ENCODE measurements at regions not wholly inside any gene's neighbourhood (a gene's known extent, or its start where the extent isn't known, plus 50 kb on each side); places are given as distances from the start of the nearest gene placed in this dataset.

DNA sequence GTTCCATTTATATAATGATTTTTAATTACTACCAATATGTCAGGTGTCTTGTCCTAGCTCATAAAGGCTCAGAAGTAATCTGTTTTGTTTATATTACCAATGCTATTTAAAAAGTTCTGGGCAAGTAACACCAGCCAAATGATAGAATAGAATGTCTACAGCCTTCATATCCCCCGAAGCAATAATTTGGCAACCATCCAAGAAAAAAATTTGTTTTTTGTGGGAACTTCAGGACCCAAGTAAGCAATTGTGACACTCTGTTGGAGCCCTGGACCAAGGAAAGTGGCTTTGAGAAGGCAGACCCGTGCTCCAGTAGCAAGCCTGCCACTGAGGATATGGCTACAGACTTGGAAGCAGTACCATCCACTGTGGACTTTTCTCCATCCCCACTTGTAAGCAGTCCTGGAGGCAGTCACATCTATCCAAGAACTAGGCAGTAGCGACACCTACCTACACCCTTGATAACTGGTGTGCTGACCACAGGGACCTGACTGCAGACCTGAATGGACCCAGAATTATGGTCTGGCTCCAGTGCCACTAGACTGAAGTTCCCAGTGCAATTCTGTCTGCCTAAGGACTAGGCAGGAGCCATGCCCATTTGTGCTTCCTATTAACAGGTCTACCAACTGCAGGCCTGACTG is 870.7 kb upstream of the ADGRL2 start:
- DNase-seq = no peak

DNA sequence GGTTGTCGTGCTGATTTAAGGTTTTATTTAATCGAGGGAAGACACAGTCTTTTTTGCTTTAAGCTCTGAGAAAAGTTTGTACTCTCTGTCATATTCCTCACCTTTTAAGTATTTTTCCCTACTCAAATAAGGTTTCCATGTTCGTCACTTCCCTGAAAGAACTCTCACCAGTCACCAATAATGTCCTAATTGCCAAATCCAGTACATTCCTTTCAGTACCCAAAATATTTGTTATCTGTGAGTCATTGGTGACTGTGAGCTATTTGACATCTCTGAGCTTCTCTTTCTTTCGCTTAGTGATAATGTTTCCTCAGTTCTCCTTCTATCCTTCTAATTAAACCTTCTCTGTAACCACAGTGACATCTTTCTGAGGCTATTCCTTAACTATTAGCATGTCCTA is 874.2 kb upstream of the ADGRL2 start:
- DNase-seq = no peak

DNA sequence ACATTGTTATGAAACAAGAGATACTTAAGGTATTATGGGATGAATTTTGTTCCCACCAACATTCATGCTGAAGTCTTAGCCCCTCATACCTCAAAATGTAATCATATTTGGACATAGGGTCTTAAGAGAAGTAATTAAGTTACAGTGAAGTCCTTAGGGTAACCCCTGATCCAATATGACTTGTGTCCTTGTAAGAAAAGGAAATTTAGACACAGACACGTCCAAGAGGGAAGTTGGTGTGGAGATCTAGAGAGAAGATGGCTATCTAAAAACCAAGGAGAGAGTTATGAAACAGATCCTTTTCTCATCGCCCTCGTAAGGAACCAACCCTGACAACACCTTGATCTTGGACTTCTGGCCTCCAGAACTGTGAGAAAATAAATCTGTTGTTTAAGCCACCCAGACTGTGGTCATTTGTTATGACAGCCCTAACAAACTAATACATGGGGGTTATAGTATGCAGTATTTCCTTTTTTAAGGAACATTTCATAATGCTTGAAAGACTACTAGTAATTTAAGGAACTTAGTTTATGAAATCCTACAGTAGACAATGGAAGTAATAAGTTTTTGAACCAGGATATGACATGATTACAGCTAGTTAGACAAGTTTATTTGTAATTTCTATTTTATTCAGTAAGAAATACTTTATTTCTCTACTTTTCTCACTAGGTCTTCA is 875.5 kb upstream of the ADGRL2 start:
- no peak for DNase-seq

DNA sequence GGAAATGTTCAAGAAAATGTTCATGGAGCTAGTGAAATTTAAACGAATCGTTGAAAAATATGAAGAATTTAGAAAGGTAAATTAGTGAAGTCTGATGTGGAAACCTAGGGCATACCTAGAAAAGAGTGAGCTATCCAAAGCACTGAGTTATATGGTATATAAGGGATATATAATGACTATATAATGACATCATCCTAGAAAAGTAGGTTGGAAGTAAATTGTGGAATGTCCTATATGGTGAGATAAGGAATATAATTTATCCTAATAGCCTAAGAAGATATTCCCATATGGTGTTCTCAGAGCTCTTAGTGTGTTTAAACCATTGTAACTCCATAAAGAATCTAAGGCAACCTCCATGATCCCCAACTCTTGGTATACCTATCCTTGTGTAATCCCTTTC is 876.4 kb upstream of the ADGRL2 start:
- no peak for DNase-seq

DNA sequence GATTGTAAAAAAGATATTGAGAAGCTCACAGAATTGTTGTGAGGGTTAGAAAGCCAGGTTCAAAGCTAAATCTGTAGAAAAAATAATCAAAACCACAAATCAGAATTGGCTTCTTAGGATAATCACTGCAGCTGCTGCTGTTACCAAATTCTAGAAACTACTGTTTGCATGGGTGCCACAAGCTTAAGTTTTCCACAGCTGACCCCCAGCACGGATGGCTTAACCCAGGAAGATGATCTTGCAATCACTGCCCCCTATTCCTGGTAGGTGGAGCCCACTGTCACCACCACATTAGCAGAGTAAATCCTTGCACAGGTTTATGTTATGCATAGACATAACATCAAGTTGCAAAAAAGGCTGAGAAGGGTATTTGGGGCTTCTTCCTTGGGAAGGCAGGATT is 877.8 kb upstream of the ADGRL2 start:
- DNase-seq = no peak

DNA sequence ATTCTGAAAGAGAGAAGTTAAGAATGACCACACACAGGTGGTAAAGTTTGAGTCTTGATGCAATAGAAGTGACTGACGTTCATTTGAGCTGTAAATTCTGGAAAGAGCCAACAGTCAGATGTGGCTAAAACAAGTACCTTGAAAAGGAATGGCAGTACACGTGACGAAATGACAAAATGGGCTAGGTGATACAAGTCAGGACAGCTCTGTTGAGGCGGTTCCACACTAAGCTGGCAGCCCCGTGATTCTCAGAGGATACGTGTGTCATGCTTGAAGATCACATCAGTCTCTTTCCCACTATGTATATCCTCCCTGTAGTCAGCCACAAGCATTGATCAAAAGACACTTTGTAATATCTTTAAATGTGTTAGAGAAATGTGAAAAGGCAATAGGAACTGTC is 881.3 kb upstream of the ADGRL2 start:
- no peak for DNase-seq

DNA sequence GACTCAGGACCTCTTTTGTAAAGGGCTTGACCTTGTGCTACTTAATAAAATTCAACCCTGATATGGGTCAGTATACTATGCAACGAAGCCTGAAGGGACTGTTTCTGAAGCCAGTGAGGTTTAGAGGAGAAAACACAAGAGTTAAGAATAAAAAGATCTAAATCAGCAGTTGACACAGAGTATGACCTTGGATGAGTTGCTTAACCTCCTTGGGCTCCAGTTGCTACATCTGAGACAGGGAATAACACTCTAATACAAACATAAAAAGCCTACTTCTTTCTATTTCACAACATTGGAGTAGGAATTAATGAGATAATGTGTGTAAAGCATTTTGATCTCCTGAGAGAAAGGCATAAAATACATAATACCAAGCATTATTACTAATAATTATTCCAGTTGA is 882.4 kb upstream of the ADGRL2 start:
- no peak for DNase-seq

DNA sequence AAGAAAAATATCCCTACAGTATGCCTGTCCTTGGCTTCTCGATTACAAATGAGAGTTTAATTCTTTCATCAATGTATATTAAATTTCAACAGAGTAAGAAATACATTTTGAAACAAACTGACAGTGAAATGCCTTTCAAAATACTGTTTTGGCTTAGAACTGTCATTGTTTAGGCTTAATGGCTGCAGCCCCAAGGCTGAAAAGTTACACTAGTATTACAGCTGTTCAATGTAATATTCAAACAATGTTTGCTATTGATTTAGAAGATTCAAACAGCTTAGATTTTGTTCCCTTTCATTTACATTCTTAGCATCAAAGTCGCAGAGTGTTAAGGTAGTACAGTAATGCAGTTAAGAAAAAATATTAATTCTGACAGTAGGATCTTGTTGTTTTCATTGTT is 882.9 kb upstream of the ADGRL2 start:
- DNase-seq = no peak

DNA sequence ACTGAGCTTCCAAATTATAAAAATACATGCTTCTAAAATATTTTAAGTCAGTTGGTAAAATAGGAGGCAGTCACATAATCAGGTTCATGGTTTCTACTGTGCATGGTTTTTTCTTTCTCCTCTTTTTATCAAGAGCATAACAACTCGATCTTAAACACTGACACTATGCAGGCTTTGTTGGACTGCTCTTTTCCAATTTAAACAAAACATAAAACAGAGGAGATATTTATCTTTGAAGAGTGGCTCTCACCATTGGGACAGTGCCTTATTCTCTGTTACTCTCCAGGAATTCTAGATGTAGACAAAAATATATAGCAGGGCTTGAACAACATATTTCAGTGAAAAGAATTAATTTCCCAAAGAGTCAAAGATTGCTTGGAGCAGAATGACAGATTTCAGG is 883.5 kb upstream of the ADGRL2 start:
- DNase-seq = no peak

DNA sequence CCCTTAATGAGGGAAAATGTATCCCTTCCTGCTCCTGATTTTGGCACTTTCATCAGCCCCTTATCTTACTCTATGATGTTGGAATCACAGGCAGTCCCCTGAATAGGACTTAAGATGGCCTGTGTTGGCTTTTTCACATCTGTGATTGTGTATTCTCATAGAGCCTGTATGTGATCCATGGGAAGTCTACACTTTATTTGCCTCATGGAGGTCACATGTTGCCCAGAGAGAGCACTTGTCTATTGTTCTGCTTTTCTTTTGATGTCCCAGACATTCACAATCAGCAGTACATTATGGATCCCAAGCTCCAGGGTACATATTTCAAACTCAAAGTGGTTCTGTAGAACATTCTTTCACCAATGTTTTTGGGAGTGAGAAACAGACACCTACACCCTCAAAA is 885.2 kb upstream of the ADGRL2 start:
- DNase-seq = no peak

DNA sequence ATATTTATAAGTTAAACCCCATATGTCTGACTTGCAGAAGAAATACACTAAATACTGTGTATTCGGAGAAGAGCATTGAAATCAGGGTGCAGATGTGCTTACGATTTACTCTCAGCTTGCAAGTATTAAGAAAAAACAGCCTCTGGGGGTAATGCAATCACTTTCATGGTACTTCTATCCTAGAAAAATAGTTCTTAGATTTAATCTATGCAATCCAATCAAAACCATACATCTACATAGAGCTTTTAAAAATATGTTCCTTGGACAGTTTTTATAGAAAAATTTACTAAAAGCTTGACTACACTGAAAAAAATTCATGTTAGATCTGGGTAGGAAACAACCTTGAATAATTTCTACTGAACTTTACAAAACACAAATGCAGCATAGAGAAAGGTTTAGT is 890.3 kb upstream of the ADGRL2 start:
- DNase-seq = no peak

DNA sequence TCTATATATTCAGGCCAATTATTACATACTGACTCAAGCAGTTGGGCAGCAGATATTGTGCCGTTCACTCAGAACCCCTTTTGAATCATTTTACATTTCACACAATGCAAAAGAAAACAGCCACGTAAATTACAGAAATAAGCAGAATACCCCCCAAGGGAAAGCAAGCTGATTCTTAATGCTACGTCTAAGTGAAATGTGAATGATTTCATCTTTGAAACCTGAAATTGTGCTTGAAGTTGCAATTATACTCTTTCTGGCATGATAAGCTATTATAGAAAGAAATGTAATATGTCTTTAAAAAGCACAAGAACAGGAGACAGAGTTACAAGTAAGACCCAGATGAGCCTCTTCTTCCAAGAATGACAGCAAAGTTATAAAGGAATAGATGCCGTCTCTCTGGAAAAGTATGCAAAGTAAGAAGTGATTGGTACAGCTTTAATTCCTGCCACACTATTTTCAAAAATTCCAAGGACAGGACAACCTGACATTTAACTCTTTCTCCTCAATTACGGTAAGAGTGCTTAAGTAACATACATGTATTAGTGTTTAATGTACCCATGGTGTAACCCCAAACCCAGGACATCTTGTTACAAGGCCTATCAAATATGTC is 891.5 kb upstream of the ADGRL2 start:
- DNase-seq = no peak

DNA sequence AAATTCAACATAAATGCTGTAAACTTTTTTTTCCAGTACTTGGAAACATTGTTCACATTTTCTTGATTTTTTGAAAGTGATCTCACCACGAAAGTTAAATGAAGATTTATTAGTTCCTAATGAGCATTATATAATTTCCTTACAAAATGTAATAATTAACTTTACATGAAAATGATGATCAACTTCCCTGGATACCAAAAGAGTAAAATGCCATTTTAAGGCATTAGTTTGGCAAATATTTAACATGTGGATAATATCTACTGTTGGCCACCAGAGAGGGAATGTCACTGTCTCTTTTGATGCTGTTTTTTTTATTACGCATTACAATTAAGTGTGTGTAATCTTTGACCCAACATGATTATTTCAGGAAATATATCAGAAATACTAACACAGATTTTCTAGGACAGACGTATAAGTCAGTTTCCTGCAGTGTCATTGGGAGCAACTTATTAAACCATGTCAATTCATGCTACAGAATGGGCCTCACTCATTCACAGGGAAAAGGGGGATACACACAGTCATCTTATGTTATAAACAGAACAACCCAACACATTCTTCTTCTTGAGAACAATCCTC is 903.9 kb upstream of the ADGRL2 start:
- DNase-seq = no peak

DNA sequence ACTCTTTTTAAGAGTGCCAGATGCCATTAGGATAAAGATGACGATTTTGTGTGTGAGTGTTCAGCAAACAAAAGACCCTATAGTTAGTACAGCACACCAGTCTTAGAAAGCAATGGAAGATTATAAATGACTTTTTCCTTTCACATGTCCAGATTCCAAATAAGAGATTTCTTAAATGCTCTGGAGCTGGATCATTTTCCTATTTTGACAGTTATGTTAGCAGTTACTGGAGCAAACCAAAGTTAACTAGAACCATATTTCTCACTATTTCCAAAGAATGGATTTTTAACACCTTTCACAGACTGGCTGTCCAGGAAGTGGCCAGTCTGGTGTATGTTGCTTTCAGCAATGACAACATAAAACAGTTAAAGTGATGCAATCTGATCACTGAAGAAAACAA is 905.8 kb upstream of the ADGRL2 start:
- no peak for DNase-seq

DNA sequence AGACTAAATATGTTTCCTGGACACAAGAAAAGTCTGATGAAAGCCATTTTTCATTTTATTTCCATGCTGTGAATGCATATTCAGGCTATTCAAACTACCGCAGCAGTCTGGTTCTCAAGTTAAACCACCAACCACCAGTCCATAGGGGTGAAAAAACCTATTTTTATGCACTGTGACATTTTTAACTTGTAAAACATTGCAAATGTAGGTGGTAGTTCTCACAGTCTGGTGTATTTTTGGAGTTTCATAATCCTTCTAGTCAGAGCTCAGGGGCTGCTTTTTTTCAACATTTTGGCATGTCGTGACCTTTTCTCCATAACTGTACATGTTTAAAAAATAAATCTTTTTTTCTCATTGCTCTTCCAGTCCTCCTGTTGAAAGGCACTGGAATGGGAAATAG is 907.6 kb upstream of the ADGRL2 start:
- DNase-seq = no peak

DNA sequence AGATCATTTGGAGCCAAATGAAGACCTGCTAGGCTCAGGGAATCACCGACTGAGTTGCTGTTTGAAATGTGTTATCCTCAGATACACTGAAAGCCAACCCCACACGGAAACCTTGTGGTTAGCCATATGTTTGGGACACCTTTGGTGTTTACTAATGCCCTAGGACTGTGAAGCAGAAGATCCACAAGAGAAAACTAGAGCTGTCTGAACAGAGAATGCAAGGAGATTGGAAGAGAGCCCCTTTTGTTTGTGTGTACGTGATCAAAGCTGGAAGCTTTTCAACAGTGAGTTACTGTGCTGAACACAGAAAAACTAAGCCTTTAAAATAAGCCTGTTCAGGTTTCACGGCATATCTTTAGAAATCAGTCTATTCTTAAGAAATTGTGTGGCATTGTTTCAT is 908.2 kb upstream of the ADGRL2 start:
- peak; percentile 20 for DNase-seq

DNA sequence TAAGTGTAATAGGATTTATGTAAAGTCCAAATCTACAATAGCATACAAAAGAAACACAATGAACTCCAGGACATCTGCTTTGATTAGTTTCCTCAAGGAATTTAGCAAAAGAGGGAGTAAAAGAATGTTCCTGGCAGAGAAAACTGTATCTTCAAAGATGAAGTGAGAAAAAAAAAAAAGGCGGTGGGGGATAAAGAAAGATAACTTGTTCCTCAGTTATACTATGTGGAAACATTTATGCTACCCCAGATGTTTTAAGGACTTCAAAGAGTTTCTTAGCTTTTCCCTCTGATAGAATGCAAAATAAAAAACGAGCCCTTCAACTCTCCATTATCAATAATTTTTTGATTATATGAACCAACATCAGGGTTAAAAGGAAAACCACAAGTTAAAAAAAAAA is 908.9 kb upstream of the ADGRL2 start:
- DNase-seq = no peak

DNA sequence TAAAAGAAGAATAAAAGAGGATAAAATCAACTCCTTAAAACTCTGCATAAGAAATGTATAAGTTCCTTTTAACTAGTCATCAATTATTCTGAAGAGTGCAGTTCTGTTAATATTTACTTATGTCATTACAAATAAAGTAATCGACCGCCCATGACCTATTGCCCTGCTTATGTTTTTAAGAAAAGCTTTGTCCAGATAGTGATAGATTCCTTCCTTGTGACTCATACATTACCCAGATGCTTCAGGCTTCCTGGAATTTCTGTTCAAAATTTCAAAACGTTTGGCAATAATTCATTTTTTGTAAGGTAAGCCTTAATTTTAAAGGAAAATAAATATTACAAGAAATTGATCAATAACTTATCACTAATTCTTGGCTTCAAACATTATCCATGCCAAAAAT is 918.2 kb upstream of the ADGRL2 start:
- DNase-seq = no peak

DNA sequence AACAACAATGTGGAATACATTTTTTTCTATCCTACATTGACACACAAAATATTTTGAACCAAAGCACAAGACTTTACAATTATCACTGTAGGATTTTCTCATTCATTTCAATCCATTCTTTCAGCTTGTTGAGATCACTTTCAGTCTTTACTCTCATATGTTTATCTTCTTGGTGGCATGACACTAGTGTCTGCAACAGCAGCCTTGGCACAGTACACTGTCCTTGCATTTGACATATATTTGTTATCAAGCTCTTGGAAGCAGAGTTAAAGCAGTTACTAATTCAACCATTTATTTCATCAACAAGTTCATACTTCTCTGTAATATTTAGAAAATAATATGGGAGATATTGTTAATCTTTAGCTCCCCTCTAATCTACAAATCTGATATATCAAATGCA is 922.4 kb upstream of the ADGRL2 start:
- no peak for DNase-seq

DNA sequence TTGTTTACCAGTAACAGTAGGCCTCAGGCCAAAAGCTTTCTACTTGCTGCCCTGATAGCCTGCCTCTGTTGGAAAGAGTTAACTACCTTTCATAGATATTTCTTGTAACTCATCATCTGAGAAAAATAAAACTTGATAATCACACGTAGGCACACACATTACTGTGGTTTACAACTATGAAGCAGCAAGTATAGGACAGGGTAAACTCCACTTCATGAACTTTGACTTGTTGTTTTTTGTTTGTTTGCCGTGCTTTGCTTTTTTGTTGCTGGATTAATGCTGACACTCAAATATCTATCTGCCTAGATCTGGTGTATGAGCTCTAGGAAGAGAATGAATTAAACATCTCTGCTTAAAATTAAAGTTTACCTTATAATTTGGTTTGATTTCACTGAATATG is 924.7 kb upstream of the ADGRL2 start:
- no peak for DNase-seq

DNA sequence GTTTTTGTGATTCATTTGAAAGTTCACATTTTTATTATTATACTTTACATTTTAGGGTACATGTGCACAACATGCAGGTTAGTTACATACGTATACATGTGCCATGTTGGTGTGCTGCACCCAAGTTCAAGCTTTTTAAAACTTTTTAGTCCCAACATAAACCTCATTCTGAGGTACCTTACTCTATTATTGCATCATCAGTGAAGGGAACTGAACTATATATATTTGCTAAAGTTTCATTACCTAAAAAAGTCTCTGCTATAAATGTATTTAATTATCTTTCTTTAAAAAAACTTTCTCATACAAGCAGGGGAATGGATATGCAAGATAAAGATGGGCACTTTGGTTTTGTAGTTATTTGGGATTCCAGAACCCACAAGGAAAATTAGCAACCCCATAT is 931.4 kb upstream of the ADGRL2 start:
- DNase-seq = no peak

DNA sequence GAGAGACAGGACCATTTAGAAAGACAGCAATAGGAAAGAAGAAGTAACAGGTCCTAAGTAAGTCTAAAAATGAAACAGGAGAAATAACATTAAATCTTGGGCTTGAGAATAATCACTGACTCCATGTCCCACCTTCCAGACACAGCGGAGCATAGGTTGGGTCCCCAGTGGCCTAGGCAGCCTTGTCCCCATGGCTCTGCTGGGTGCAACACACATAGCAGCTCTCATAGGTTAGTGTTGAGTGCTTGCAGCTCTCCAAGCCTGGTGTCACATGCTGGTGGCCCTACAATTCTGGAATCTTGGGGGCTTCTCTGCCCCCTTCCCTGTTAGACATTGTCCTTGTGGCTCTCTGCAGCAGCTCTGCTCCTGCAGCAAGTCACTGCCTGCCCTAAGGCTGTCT is 952.8 kb upstream of the ADGRL2 start:
- no peak for DNase-seq

DNA sequence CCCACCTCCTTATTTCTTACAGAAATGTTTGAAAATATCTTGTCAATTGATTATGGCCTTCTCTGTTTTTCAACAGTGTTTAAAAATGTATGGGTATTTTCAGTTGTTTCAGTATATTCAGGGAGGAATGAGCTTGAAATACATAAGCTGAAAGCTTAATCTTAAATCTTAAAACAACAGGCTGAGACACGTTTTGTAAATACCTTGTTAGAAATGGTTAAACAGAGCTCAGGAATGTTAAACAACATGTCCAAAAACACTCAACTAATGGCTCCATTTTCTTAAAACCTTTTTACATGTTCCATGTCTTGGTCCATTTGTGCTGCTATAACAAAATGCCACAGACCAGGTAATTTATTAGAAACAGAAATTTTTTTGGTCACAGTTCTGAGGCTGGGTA is 953.8 kb upstream of the ADGRL2 start:
- no peak for DNase-seq

DNA sequence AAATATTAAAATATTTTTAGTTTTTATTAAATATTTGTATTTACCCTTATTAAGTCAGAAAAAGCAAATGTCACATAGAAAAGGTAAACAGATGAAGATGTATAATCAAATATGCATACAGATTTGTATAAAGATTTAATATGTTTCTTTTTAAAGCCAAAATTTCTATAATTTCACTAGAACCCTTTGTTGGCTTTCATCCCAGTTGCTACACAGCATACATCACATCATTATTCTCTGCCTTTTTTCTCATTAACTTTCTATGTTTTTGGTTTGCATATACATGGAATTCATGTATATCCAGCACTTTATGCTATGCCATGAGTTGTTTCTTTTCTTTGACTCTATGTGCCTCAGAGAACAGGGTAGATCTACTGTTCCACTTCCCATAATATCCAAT is 957.9 kb upstream of the ADGRL2 start:
- no peak for DNase-seq

DNA sequence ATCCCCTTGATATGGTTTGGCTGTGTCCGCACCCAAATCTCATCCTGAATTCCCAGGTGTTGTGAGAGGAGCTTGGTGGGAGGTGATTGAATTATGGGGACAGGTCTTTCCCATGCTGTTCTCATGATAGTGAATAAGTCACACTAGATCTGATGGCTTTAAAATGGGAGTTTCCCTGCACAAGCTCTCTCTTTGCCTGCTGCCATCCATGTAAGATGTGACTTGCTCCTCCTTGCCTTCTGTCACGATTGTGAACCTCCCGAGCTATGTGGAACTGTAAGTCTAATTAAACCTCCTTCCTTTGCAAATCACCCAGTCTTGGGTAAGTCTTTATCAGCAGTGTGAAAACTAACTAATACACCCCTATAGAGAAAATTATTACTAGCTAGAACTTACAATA is 959.5 kb upstream of the ADGRL2 start:
- no peak for DNase-seq

Measured in right hindlimb (tissue), 1 donor.